Kidney capillary endothelial cell (primary cell): ENCODE measurements at regions not wholly inside any gene's neighbourhood (a gene's known extent, or its start where the extent isn't known, plus 50 kb on each side); places are given as distances from the start of the nearest gene placed in this dataset.
"Not testable (repeated sequence)": the region's sequence is repeated elsewhere in the genome, so short reads cannot be mapped to it uniquely, and the experiment has no call there.

ENCODE experiments used
- DNase-seq: peaks from one replicate; pipeline ENCODE4 v3.0.0-alpha.2; 2018; ENCODE audit warnings: low spot score

GRCh38 chr5:74403771-74404170, 236.8 kb downstream of the ENC1 start:
- DNase-seq: no peak

GRCh38 chr5:74402553-74402952, 238.0 kb downstream of the ENC1 start:
- no peak for DNase-seq

- no peak for DNase-seq
Measured at GRCh38 chr5:74401946-74402320, 238.6 kb downstream of the ENC1 start.

GRCh38 chr5:74401281-74401945, 239.1 kb downstream of the ENC1 start:
- no peak for DNase-seq

GRCh38 chr5:74400067-74400466, 240.5 kb downstream of the ENC1 start:
- no peak for DNase-seq

- no peak for DNase-seq
Measured at GRCh38 chr5:74396913-74397622, 243.5 kb downstream of the ENC1 start.

- no peak for DNase-seq
Measured at GRCh38 chr5:74394916-74395880, 245.3 kb downstream of the ENC1 start.

GRCh38 chr5:74394528-74394915, 246.0 kb downstream of the ENC1 start:
- no peak for DNase-seq

- no peak for DNase-seq
Measured at GRCh38 chr5:74393943-74394342, 246.6 kb downstream of the ENC1 start.

- DNase-seq: no peak
Measured at GRCh38 chr5:74392711-74393351, 247.7 kb downstream of the ENC1 start.

GRCh38 chr5:74391410-74391809, 249.1 kb downstream of the ENC1 start:
- DNase-seq: no peak

- DNase-seq: no peak
Measured at GRCh38 chr5:74390822-74391221, 249.7 kb downstream of the ENC1 start.

GRCh38 chr5:74390306-74390637, 250.3 kb downstream of the ENC1 start:
- DNase-seq: no peak

- DNase-seq: no peak
Measured at GRCh38 chr5:74389531-74390305, 250.8 kb downstream of the ENC1 start.

- DNase-seq: not testable (repeated sequence)
Measured at GRCh38 chr5:74388411-74388810, 252.1 kb downstream of the ENC1 start.

GRCh38 chr5:74386571-74387334, 253.8 kb downstream of the ENC1 start:
- no peak for DNase-seq

GRCh38 chr5:74384851-74385250, 255.7 kb downstream of the ENC1 start:
- no peak for DNase-seq

- peak; percentile 47 for DNase-seq
Measured at GRCh38 chr5:74382987-74383593, 257.4 kb downstream of the ENC1 start.

GRCh38 chr5:74382123-74382855, 258.2 kb downstream of the ENC1 start:
- DNase-seq: no peak

- no peak for DNase-seq
Measured at GRCh38 chr5:74380193-74380592, 260.3 kb downstream of the ENC1 start.
